Activated CD8-positive, alpha-beta memory T cell treated with anti-CD3 and anti-CD28 coated beads for 36 hours (primary cell): ENCODE measurements at regions not wholly inside any gene's neighbourhood (a gene's known extent, or its start where the extent isn't known, plus 50 kb on each side); places are given as distances from the start of the nearest gene placed in this dataset.
"Not testable (repeated sequence)": the region's sequence is repeated elsewhere in the genome, so short reads cannot be mapped to it uniquely, and the experiment has no call there.

ENCODE experiments used
- CTCF ChIA-PET: fragments of 350-600 bp; sonication (Branson Sonifier 250); formaldehyde crosslinking; loops from one replicate; lab custom pipeline; 2021; ENCODE audit warnings: antibody characterized with exemption; lab: Charles Lee
- POLR2A ChIA-PET: fragments of 350-600 bp; sonication (Branson Sonifier 250); formaldehyde crosslinking; loops from one replicate; lab custom pipeline; 2021; ENCODE audit warnings: antibody characterized with exemption; lab: Charles Lee

GRCh38 chr1:61585714-61586113 lies 139.2 kb downstream of the TM2D1 start:
- ChIA-PET CTCF (interaction anchor here (1.3 kb wide), 1 partner anchor 536 kb away, joined by 3 read pairs; no protein-coding TSS in a partner anchor), POLR2A (no interaction called here)

- ChIA-PET POLR2A (interaction anchor here (0.6 kb wide), 1 partner anchor 506 kb away, joined by 4 read pairs; no protein-coding TSS in a partner anchor), CTCF (no interaction called here)
Measured at GRCh38 chr1:61583703-61584102, 141.2 kb downstream of the TM2D1 start.

- ChIA-PET POLR2A (no interaction called here), CTCF (no interaction called here)
Measured at GRCh38 chr1:61581251-61581650, 143.7 kb downstream of the TM2D1 start.

- CTCF ChIA-PET, result no interaction called here
- POLR2A ChIA-PET, result no interaction called here
Measured at GRCh38 chr1:61580417-61580816, 144.5 kb downstream of the TM2D1 start.

- ChIA-PET CTCF (no interaction called here), POLR2A (no interaction called here)
Measured at GRCh38 chr1:61579802-61580201, 145.1 kb downstream of the TM2D1 start.

- ChIA-PET CTCF (no interaction called here), POLR2A (no interaction called here)
Measured at GRCh38 chr1:61572046-61572445, 152.9 kb downstream of the TM2D1 start.

- CTCF ChIA-PET, result interaction anchor here (3.0 kb wide), 1 partner anchor 18 kb away, joined by 7 read pairs; no protein-coding TSS in a partner anchor
- POLR2A ChIA-PET, result no interaction called here
Measured at GRCh38 chr1:61570191-61570590, 154.8 kb downstream of the TM2D1 start.

- POLR2A ChIA-PET, result no interaction called here
- CTCF ChIA-PET, result interaction anchor here (3.0 kb wide), 1 partner anchor 19 kb away, joined by 7 read pairs; no protein-coding TSS in a partner anchor
Measured at GRCh38 chr1:61569303-61569621, 155.7 kb downstream of the TM2D1 start.

GRCh38 chr1:61568460-61569302 lies 156.3 kb downstream of the TM2D1 start:
- ChIA-PET POLR2A (interaction anchor here (0.7 kb wide), 1 partner anchor 416 kb away, joined by 3 read pairs; no protein-coding TSS in a partner anchor), CTCF (interaction anchor here (3.0 kb wide), 1 partner anchor 20 kb away, joined by 7 read pairs; no protein-coding TSS in a partner anchor)

- ChIA-PET CTCF (no interaction called here), POLR2A (no interaction called here)
Measured at GRCh38 chr1:61566177-61566576, 158.8 kb downstream of the TM2D1 start.

GRCh38 chr1:61563611-61564010 lies 161.3 kb downstream of the TM2D1 start:
- POLR2A ChIA-PET, result no interaction called here

GRCh38 chr1:61561666-61562065 lies 163.3 kb downstream of the TM2D1 start:
- ChIA-PET CTCF (no interaction called here), POLR2A (no interaction called here)

More at GRCh38 chr1:61563611-61564010, 161.3 kb downstream of the TM2D1 start:
- CTCF ChIA-PET, result interaction anchor here (1.0 kb wide), 1 partner anchor 8 kb away, joined by 3 read pairs; no protein-coding TSS in a partner anchor

GRCh38 chr1:61560385-61560784 lies 164.6 kb downstream of the TM2D1 start:
- ChIA-PET POLR2A (no interaction called here), CTCF (no interaction called here)

GRCh38 chr1:61556631-61557030 lies 168.3 kb downstream of the TM2D1 start:
- ChIA-PET CTCF (no interaction called here), POLR2A (no interaction called here)

- ChIA-PET POLR2A (no interaction called here), CTCF (no interaction called here)
Measured at GRCh38 chr1:61552630-61553305, 172.2 kb downstream of the TM2D1 start.

- POLR2A ChIA-PET, result not testable (repeated sequence)
- CTCF ChIA-PET, result interaction anchor here (1.3 to 1.8 kb wide), 2 partner anchors 9 to 41 kb away, joined by 4 read pairs; no protein-coding TSS in a partner anchor
Measured at GRCh38 chr1:61547302-61547701, 177.6 kb downstream of the TM2D1 start.

GRCh38 chr1:61544870-61545269 lies 180.1 kb downstream of the TM2D1 start:
- POLR2A ChIA-PET, CTCF ChIA-PET: not testable (repeated sequence)

GRCh38 chr1:61543498-61543897 lies 181.4 kb downstream of the TM2D1 start:
- POLR2A ChIA-PET, CTCF ChIA-PET: not testable (repeated sequence)

GRCh38 chr1:61539720-61540462 lies 185.1 kb downstream of the TM2D1 start:
- POLR2A ChIA-PET, result no interaction called here
- CTCF ChIA-PET, result no interaction called here

GRCh38 chr1:61538228-61538627 lies 186.7 kb downstream of the TM2D1 start:
- POLR2A ChIA-PET, result no interaction called here
- CTCF ChIA-PET, result interaction anchor here (0.7 to 1.3 kb wide), 2 partner anchors 9 to 23 kb away, joined by 3 to 4 read pairs; no protein-coding TSS in a partner anchor
